ENCODE measurements at regions not wholly inside any gene's neighbourhood (a gene's known extent, or its start where the extent isn't known, plus 50 kb on each side); places are given as distances from the start of the nearest gene placed in this dataset.

DNA sequence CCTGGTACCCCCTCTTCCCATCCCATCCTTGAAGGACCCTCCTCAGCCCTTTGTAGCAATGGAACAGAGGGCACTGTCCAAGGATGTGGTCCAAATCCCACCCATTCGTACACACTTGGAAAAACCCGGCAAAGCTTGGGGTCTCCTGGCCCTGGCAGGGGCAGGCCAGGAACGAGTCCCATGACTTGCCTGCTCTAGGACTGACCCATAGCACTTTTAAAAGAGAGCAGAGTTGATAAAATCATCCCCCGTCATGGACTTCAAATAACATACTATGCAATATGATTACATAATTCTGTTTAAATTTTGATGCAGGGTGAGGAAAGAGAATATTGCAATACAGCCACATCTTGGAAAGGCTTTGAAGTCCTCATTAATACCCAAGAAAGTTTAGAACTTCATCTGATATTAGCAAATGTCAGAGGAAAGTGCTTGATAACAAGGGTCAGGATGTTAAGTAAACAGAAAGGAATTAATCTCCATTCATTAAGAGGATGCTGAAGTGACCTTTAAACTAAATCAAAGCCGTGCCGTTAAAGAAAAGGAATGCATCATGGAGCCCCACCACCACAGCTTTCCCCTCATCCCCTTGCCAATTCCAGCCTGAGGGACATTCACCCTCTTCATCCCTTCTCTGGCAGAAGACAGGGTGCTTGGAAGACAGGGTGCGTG is 60.7 kb upstream of the NXT1 start:
- peaks cover 5% of the 10 kb centered on the region for H3K27me3 ChIP-seq (ENCODE audit: control insufficient read depth, extremely low read depth, insufficient read depth, low read length)
- H2AFZ ChIP-seq (ENCODE audit: control insufficient read depth, low read length) = no peak overlapping the region
- no peak overlapping the region for H3K4me3 ChIP-seq (ENCODE audit: control insufficient read depth in 2 of 3, extremely low read depth in 1 of 3, insufficient read depth in 2 of 3, low read depth in 1 of 3, low read length in 3 of 3)
- no peaks in the 10 kb centered on the region for H3K9me1 ChIP-seq (ENCODE audit: control insufficient read depth, extremely low read depth, insufficient read depth, low read length)
- TF ChIP-seq EZH2 (IDR thresholded peaks at IDR 0.05; ENCODE audit: low read length) = no peak
- TF ChIP-seq, protein P1, sequence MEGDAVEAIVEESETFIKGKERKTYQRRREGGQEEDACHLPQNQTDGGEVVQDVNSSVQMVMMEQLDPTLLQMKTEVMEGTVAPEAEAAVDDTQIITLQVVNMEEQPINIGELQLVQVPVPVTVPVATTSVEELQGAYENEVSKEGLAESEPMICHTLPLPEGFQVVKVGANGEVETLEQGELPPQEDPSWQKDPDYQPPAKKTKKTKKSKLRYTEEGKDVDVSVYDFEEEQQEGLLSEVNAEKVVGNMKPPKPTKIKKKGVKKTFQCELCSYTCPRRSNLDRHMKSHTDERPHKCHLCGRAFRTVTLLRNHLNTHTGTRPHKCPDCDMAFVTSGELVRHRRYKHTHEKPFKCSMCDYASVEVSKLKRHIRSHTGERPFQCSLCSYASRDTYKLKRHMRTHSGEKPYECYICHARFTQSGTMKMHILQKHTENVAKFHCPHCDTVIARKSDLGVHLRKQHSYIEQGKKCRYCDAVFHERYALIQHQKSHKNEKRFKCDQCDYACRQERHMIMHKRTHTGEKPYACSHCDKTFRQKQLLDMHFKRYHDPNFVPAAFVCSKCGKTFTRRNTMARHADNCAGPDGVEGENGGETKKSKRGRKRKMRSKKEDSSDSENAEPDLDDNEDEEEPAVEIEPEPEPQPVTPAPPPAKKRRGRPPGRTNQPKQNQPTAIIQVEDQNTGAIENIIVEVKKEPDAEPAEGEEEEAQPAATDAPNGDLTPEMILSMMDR (optimal IDR thresholded peaks at IDR 0.05 in 1 of 3, IDR thresholded peaks at IDR 0.05 in 1 of 3, conservative IDR thresholded peaks at IDR 0.05 in 1 of 3; ENCODE audit: extremely low read depth in 1 of 3, insufficient read depth in 2 of 3, low read length in 3 of 3) = no peak
- no peaks in the 10 kb centered on the region for H3K36me3 ChIP-seq (ENCODE audit: control insufficient read depth in 2 of 2, extremely low read depth in 1 of 2, insufficient read depth in 2 of 2, low read length in 2 of 2)
- dilution Hi-C loops (cut with MboI; ENCODE audit: extremely low pct_ligation_motif_present, low sequenced_read_pairs) = no loop called here
- H3K27ac ChIP-seq (ENCODE audit: control insufficient read depth, insufficient read depth, low read length) = no peak overlapping the region
- FAIRE-seq (no peak), DNase-seq (ENCODE audit: low read depth, low spot score) (no peak)
- H3K79me2 ChIP-seq (ENCODE audit: control insufficient read depth, insufficient read depth, low read length) = no peaks in the 10 kb centered on the region
- H4K20me1 ChIP-seq (ENCODE audit: control insufficient read depth, extremely low read depth, insufficient read depth, low read length) = no peaks in the 10 kb centered on the region
- no peaks in the 10 kb centered on the region for H3K9me3 ChIP-seq (ENCODE audit: control insufficient read depth, low read depth, low read length)
- H3K9ac ChIP-seq (ENCODE audit: control insufficient read depth, extremely low read depth, insufficient read depth, low read length) = no peak overlapping the region
- H3K4me1 ChIP-seq (ENCODE audit: control insufficient read depth, extremely low read depth, insufficient read depth, low read length) = no peaks in the 10 kb centered on the region
- H3K4me2 ChIP-seq (ENCODE audit: control insufficient read depth, extremely low read depth, insufficient read depth, low read depth, low read length) = no peak overlapping the region

DNA sequence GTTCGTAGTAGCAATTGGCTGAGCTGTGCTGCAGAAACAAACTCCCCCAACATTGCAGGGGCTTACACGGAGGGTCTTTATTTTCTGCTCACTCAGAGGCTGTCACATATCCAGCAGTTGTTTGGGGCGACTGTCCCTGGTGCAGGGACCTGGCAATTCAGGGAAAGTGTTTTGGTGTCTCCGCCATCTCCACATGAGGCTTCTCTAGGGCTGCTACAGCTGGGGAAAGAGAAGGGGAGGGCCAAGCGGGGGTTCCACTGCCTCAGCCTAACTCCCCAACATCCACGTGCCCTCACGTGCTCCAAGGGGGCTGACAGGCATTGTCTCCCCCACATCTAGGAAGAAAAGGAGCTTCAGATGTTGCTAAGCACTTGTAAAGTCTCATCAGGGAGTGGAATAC is 61.3 kb upstream of the NXT1 start:
- H3K9ac ChIP-seq (ENCODE audit: control insufficient read depth, extremely low read depth, insufficient read depth, low read length) = no peak overlapping the region
- peaks cover 5% of the 10 kb centered on the region for H3K27me3 ChIP-seq (ENCODE audit: control insufficient read depth, extremely low read depth, insufficient read depth, low read length)
- no peaks in the 10 kb centered on the region for H3K9me3 ChIP-seq (ENCODE audit: control insufficient read depth, low read depth, low read length)
- no peak for TF ChIP-seq EZH2 (IDR thresholded peaks at IDR 0.05; ENCODE audit: low read length)
- TF ChIP-seq, protein P1 (optimal IDR thresholded peaks at IDR 0.05 in 1 of 3, IDR thresholded peaks at IDR 0.05 in 1 of 3, conservative IDR thresholded peaks at IDR 0.05 in 1 of 3; ENCODE audit: extremely low read depth in 1 of 3, insufficient read depth in 2 of 3, low read length in 3 of 3) = no peak
- no peaks in the 10 kb centered on the region for H3K9me1 ChIP-seq (ENCODE audit: control insufficient read depth, extremely low read depth, insufficient read depth, low read length)
- no peak overlapping the region for H3K4me3 ChIP-seq (ENCODE audit: control insufficient read depth in 2 of 3, extremely low read depth in 1 of 3, insufficient read depth in 2 of 3, low read depth in 1 of 3, low read length in 3 of 3)
- no peaks in the 10 kb centered on the region for H3K36me3 ChIP-seq (ENCODE audit: control insufficient read depth in 2 of 2, extremely low read depth in 1 of 2, insufficient read depth in 2 of 2, low read length in 2 of 2)
- no peak overlapping the region for H3K4me2 ChIP-seq (ENCODE audit: control insufficient read depth, extremely low read depth, insufficient read depth, low read depth, low read length)
- H3K4me1 ChIP-seq (ENCODE audit: control insufficient read depth, extremely low read depth, insufficient read depth, low read length) = no peaks in the 10 kb centered on the region
- dilution Hi-C loops (cut with MboI; ENCODE audit: extremely low pct_ligation_motif_present, low sequenced_read_pairs) = no loop called here
- no peak overlapping the region for H2AFZ ChIP-seq (ENCODE audit: control insufficient read depth, low read length)
- DNase-seq (ENCODE audit: low read depth, low spot score) = no peak
- H4K20me1 ChIP-seq (ENCODE audit: control insufficient read depth, extremely low read depth, insufficient read depth, low read length) = no peaks in the 10 kb centered on the region
- no peaks in the 10 kb centered on the region for H3K79me2 ChIP-seq (ENCODE audit: control insufficient read depth, insufficient read depth, low read length)
- no peak for FAIRE-seq
- H3K27ac ChIP-seq (ENCODE audit: control insufficient read depth, insufficient read depth, low read length) = no peak overlapping the region

All from keratinocyte (primary cell).